HuH-7.5 (cell line): ENCODE measurements at regions not wholly inside any gene's neighbourhood (a gene's known extent, or its start where the extent isn't known, plus 50 kb on each side); places are given as distances from the start of the nearest gene placed in this dataset.

Source experiments
- DNase-seq: peaks from one replicate; pipeline ENCODE4 v3.0.0; 2011; ENCODE audit warnings: low spot score

DNA sequence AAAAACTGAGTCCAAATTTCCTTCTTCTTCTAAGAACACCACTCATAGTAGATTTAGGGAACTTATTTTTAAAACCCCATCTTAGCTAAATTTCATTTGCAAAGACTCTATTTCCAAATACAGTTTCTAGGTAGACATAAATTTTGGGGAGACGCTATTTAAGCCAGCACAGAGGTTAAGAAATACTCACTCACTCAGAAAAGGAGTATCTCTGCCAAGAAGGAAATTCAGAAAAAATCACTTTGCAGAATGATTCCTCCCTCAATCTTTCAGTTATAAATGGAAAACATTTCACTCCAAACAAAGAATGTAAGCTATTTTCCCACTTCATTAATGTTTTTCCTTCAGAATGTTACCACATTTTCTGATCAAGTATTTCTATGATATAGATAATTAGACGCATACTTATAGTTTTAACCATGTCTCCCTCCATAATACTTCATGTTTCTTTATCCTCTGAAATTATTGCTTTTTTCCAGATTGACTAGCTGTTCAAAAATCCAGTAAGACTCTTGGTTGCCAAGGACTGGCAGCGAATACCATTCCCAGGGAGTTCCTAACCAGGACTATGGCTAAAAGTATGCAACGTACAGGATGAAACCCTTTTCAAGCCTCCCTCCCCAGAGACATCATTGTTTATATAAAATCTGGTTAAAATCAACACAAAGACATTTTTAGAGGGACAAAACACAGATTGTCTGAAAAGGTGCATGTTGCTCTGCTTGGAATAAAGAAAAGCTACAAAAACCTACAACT lies 52.5 kb upstream of the RXFP2 start:
- no peak for DNase-seq
